Panc1 (cell line): ENCODE measurements at regions not wholly inside any gene's neighbourhood (a gene's known extent, or its start where the extent isn't known, plus 50 kb on each side); places are given as distances from the start of the nearest gene placed in this dataset.

Experiments used
- POLR2AphosphoS5 ChIP-seq: IDR thresholded peaks from 2 replicates; pipeline ENCODE4 v1.6.1; 2012; ENCODE audit warnings: mild to moderate bottlenecking, low read depth, low read length, moderate library complexity
- SIN3A ChIP-seq: IDR thresholded peaks from 2 replicates; pipeline ENCODE4 v1.6.1; 2012; ENCODE audit warnings: low read depth, mild to moderate bottlenecking, low read length, moderate library complexity, borderline replicate concordance; ENCODE audit not compliant: insufficient read depth
- TCF7L2 ChIP-seq: IDR thresholded peaks from 2 replicates; pipeline ENCODE4 v1.6.1; 2011; ENCODE audit warnings: mild to moderate bottlenecking, low read depth, low read length, inconsistent platforms
- TF ChIP-seq, protein P1 (sequence below): fragments of 450-650 bp; IDR thresholded peaks from 2 replicates; pipeline ENCODE4 v1.5.1; 2017; ENCODE audit warnings: mild to moderate bottlenecking
- TF ChIP-seq, protein P2 (sequence below), 2 experiments: IDR thresholded peaks; 2 replicates each; pipeline ENCODE4 v1.6.1; 2011 to 2012; ENCODE audit warnings: low read depth in 2 of 2, control low read depth in 1 of 2, low read length in 1 of 2, mild to moderate bottlenecking in 1 of 2, moderate library complexity in 1 of 2; ENCODE audit not compliant: insufficient read depth in 1 of 2

DNA sequence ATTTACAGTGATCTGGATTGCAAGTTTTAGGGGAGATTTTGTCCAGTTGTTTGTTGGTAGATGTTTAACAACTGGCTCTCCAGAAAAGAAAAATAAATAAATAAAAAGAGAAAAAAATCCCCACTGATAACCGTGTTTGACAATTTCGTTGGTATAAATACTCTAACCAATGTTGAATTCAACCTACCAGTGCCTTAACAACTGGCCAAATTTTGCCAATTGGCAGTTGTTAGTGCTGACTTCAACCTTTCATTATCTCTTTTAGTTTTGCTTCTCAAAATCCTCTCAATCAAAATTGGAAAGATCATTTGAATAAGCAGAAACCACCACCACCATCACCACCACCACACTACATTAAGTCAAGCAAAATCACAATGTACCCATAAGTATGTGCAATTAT is 490.3 kb downstream of the PIK3C3 start:
- TF ChIP-seq, protein P1, sequence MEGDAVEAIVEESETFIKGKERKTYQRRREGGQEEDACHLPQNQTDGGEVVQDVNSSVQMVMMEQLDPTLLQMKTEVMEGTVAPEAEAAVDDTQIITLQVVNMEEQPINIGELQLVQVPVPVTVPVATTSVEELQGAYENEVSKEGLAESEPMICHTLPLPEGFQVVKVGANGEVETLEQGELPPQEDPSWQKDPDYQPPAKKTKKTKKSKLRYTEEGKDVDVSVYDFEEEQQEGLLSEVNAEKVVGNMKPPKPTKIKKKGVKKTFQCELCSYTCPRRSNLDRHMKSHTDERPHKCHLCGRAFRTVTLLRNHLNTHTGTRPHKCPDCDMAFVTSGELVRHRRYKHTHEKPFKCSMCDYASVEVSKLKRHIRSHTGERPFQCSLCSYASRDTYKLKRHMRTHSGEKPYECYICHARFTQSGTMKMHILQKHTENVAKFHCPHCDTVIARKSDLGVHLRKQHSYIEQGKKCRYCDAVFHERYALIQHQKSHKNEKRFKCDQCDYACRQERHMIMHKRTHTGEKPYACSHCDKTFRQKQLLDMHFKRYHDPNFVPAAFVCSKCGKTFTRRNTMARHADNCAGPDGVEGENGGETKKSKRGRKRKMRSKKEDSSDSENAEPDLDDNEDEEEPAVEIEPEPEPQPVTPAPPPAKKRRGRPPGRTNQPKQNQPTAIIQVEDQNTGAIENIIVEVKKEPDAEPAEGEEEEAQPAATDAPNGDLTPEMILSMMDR, result no peak
- TF ChIP-seq POLR2AphosphoS5 (no peak), SIN3A (no peak), TCF7L2 (no peak)
- TF ChIP-seq, protein P2, sequence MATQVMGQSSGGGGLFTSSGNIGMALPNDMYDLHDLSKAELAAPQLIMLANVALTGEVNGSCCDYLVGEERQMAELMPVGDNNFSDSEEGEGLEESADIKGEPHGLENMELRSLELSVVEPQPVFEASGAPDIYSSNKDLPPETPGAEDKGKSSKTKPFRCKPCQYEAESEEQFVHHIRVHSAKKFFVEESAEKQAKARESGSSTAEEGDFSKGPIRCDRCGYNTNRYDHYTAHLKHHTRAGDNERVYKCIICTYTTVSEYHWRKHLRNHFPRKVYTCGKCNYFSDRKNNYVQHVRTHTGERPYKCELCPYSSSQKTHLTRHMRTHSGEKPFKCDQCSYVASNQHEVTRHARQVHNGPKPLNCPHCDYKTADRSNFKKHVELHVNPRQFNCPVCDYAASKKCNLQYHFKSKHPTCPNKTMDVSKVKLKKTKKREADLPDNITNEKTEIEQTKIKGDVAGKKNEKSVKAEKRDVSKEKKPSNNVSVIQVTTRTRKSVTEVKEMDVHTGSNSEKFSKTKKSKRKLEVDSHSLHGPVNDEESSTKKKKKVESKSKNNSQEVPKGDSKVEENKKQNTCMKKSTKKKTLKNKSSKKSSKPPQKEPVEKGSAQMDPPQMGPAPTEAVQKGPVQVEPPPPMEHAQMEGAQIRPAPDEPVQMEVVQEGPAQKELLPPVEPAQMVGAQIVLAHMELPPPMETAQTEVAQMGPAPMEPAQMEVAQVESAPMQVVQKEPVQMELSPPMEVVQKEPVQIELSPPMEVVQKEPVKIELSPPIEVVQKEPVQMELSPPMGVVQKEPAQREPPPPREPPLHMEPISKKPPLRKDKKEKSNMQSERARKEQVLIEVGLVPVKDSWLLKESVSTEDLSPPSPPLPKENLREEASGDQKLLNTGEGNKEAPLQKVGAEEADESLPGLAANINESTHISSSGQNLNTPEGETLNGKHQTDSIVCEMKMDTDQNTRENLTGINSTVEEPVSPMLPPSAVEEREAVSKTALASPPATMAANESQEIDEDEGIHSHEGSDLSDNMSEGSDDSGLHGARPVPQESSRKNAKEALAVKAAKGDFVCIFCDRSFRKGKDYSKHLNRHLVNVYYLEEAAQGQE (IDR thresholded peaks at IDR 0.05; ENCODE audit: insufficient read depth in 1 of 2, low read depth in 2 of 2, low read length in 1 of 2), result no peak
